A673 (cell line): ENCODE measurements at regions not wholly inside any gene's neighbourhood (a gene's known extent, or its start where the extent isn't known, plus 50 kb on each side); places are given as distances from the start of the nearest gene placed in this dataset.

Source experiments
- EZH2 ChIP-seq: fragments of 200-600 bp; sonication (generic); IDR thresholded peaks from 2 replicates; pipeline ENCODE4 v1.6.1; 2017; ENCODE audit warnings: borderline replicate concordance, low read depth, mild to moderate bottlenecking, mixed read lengths, antibody characterized with exemption, low read length; ENCODE audit not compliant: poor library complexity, severe bottlenecking
- TF ChIP-seq, protein P1 (sequence below): fragments of 300-800, 200-600 bp; sonication (generic); conservative IDR thresholded peaks from 2 replicates; pipeline ENCODE4 v1.5.1; 2017; ENCODE audit warnings: low read depth, mild to moderate bottlenecking, antibody characterized with exemption, low read length, moderate library complexity, mixed read lengths

DNA sequence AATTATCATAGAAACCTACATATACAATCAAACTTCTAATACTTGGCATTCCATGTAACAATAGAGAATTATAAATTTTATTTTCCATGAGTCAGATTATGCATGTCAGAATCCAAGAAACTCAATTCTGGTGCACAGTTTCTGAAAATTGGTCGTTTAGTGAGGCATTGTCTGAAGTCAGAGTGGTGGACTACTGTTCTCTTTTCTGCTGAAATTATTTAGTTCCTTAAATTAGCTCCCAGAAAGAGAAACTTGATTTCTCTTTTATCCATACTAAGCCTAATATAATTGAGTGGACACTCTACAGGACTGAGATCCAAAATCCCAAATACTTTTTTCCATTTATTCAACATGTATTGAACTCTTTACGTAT is 265.5 kb downstream of the ALDH8A1 start:
- TF ChIP-seq, protein P1, sequence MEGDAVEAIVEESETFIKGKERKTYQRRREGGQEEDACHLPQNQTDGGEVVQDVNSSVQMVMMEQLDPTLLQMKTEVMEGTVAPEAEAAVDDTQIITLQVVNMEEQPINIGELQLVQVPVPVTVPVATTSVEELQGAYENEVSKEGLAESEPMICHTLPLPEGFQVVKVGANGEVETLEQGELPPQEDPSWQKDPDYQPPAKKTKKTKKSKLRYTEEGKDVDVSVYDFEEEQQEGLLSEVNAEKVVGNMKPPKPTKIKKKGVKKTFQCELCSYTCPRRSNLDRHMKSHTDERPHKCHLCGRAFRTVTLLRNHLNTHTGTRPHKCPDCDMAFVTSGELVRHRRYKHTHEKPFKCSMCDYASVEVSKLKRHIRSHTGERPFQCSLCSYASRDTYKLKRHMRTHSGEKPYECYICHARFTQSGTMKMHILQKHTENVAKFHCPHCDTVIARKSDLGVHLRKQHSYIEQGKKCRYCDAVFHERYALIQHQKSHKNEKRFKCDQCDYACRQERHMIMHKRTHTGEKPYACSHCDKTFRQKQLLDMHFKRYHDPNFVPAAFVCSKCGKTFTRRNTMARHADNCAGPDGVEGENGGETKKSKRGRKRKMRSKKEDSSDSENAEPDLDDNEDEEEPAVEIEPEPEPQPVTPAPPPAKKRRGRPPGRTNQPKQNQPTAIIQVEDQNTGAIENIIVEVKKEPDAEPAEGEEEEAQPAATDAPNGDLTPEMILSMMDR = no peak
- no peak for TF ChIP-seq EZH2
